Activated naive CD8-positive, alpha-beta T cell treated with anti-CD3 and anti-CD28 coated beads for 36 hours (primary cell): ENCODE measurements at regions not wholly inside any gene's neighbourhood (a gene's known extent, or its start where the extent isn't known, plus 50 kb on each side); places are given as distances from the start of the nearest gene placed in this dataset.

ENCODE experiments used
- DNase-seq: peaks from one replicate; pipeline ENCODE4 v3.0.0; 2021
- H3K27ac Mint-ChIP-seq: one replicate; pipeline ENCODE4 v1.8.0; 2022; ENCODE audit warnings: mild to moderate bottlenecking, moderate library complexity, mixed read lengths
- H3K27me3 Mint-ChIP-seq: one replicate; pipeline ENCODE4 v1.8.0; 2022; ENCODE audit warnings: mild to moderate bottlenecking, mixed read lengths
- H3K36me3 Mint-ChIP-seq: one replicate; pipeline ENCODE4 v1.8.0; 2021; ENCODE audit warnings: mild to moderate bottlenecking, mixed read lengths
- H3K4me1 Mint-ChIP-seq: one replicate; pipeline ENCODE4 v1.8.0; 2021; ENCODE audit warnings: mixed read lengths
- H3K4me3 Mint-ChIP-seq: one replicate; pipeline ENCODE4 v1.8.0; 2022; ENCODE audit warnings: mild to moderate bottlenecking, moderate library complexity, mixed read lengths
- H3K9me3 Mint-ChIP-seq: one replicate; pipeline ENCODE4 v1.8.0; 2022; ENCODE audit warnings: mixed read lengths

GRCh38 chr6:168232989-168233874, 86.3 kb downstream of the DACT2 start:
- Mint-ChIP-seq H3K27ac (no peak overlapping the region), H3K4me1 (no peaks in the 10 kb centered on the region), H3K36me3 (no peaks in the 10 kb centered on the region), H3K9me3 (no peaks in the 10 kb centered on the region), H3K27me3 (peaks cover 17% of the 10 kb centered on the region), H3K4me3 (no peak overlapping the region)
- DNase-seq: no peak

- Mint-ChIP-seq H3K27ac (no peak overlapping the region), H3K36me3 (no peaks in the 10 kb centered on the region), H3K9me3 (no peaks in the 10 kb centered on the region), H3K27me3 (peaks cover 19% of the 10 kb centered on the region), H3K4me1 (no peaks in the 10 kb centered on the region), H3K4me3 (no peak overlapping the region)
- no peak for DNase-seq
These were observed 87.0 kb downstream of the DACT2 start for GRCh38 chr6:168232528-168232927.

GRCh38 chr6:168232062-168232461, 87.5 kb downstream of the DACT2 start:
- H3K27ac Mint-ChIP-seq: no peak overlapping the region
- H3K9me3 Mint-ChIP-seq: no peaks in the 10 kb centered on the region
- H3K4me3 Mint-ChIP-seq: no peak overlapping the region
- H3K36me3 Mint-ChIP-seq: no peaks in the 10 kb centered on the region
- DNase-seq: no peak
- H3K4me1 Mint-ChIP-seq: no peaks in the 10 kb centered on the region
- peaks cover 22% of the 10 kb centered on the region for H3K27me3 Mint-ChIP-seq

GRCh38 chr6:168231393-168231957, 88.1 kb downstream of the DACT2 start:
- Mint-ChIP-seq H3K36me3 (no peaks in the 10 kb centered on the region), H3K4me3 (no peak overlapping the region), H3K9me3 (no peaks in the 10 kb centered on the region), H3K27ac (no peak overlapping the region), H3K27me3 (peaks cover 28% of the 10 kb centered on the region), H3K4me1 (no peaks in the 10 kb centered on the region)
- no peak for DNase-seq

GRCh38 chr6:168229368-168229752, 90.2 kb downstream of the DACT2 start:
- peaks cover 30% of the 10 kb centered on the region for H3K27me3 Mint-ChIP-seq
- no peaks in the 10 kb centered on the region for H3K36me3 Mint-ChIP-seq
- H3K27ac Mint-ChIP-seq: no peak overlapping the region
- no peaks in the 10 kb centered on the region for H3K4me1 Mint-ChIP-seq
- H3K9me3 Mint-ChIP-seq: no peaks in the 10 kb centered on the region
- H3K4me3 Mint-ChIP-seq: no peak overlapping the region
- DNase-seq: no peak

- Mint-ChIP-seq H3K4me1 (no peaks in the 10 kb centered on the region), H3K27me3 (peaks cover 30% of the 10 kb centered on the region), H3K27ac (no peak overlapping the region), H3K9me3 (no peaks in the 10 kb centered on the region), H3K4me3 (no peak overlapping the region), H3K36me3 (no peaks in the 10 kb centered on the region)
- no peak for DNase-seq
These were observed 90.8 kb downstream of the DACT2 start for GRCh38 chr6:168228676-168229367.

GRCh38 chr6:168227840-168228239, 91.7 kb downstream of the DACT2 start:
- no peaks in the 10 kb centered on the region for H3K36me3 Mint-ChIP-seq
- H3K4me1 Mint-ChIP-seq: no peaks in the 10 kb centered on the region
- H3K4me3 Mint-ChIP-seq: no peak overlapping the region
- DNase-seq: no peak
- H3K9me3 Mint-ChIP-seq: no peaks in the 10 kb centered on the region
- H3K27ac Mint-ChIP-seq: no peak overlapping the region
- peaks cover 30% of the 10 kb centered on the region for H3K27me3 Mint-ChIP-seq

GRCh38 chr6:168226902-168227318, 92.7 kb downstream of the DACT2 start:
- DNase-seq: no peak
- no peak overlapping the region for H3K4me3 Mint-ChIP-seq
- peaks cover 30% of the 10 kb centered on the region for H3K27me3 Mint-ChIP-seq
- no peaks in the 10 kb centered on the region for H3K36me3 Mint-ChIP-seq
- no peak overlapping the region for H3K27ac Mint-ChIP-seq
- H3K4me1 Mint-ChIP-seq: no peaks in the 10 kb centered on the region
- no peaks in the 10 kb centered on the region for H3K9me3 Mint-ChIP-seq

GRCh38 chr6:168226061-168226752, 93.4 kb downstream of the DACT2 start:
- no peak for DNase-seq
- Mint-ChIP-seq H3K4me3 (no peak overlapping the region), H3K27me3 (peaks cover 30% of the 10 kb centered on the region), H3K4me1 (no peaks in the 10 kb centered on the region), H3K27ac (no peak overlapping the region), H3K36me3 (no peaks in the 10 kb centered on the region), H3K9me3 (no peaks in the 10 kb centered on the region)

GRCh38 chr6:168225471-168225911, 94.1 kb downstream of the DACT2 start:
- no peaks in the 10 kb centered on the region for H3K36me3 Mint-ChIP-seq
- no peaks in the 10 kb centered on the region for H3K9me3 Mint-ChIP-seq
- H3K4me1 Mint-ChIP-seq: no peaks in the 10 kb centered on the region
- H3K27me3 Mint-ChIP-seq: peaks cover 23% of the 10 kb centered on the region
- no peak overlapping the region for H3K27ac Mint-ChIP-seq
- H3K4me3 Mint-ChIP-seq: no peak overlapping the region
- no peak for DNase-seq

GRCh38 chr6:168223755-168224154, 95.8 kb downstream of the DACT2 start:
- DNase-seq: no peak
- H3K36me3 Mint-ChIP-seq: no peaks in the 10 kb centered on the region
- H3K4me1 Mint-ChIP-seq: no peaks in the 10 kb centered on the region
- no peak overlapping the region for H3K4me3 Mint-ChIP-seq
- no peaks in the 10 kb centered on the region for H3K9me3 Mint-ChIP-seq
- H3K27ac Mint-ChIP-seq: no peak overlapping the region
- peaks cover 19% of the 10 kb centered on the region for H3K27me3 Mint-ChIP-seq

GRCh38 chr6:168223150-168223549, 96.4 kb downstream of the DACT2 start:
- peaks cover 16% of the 10 kb centered on the region for H3K27me3 Mint-ChIP-seq
- no peaks in the 10 kb centered on the region for H3K4me1 Mint-ChIP-seq
- no peaks in the 10 kb centered on the region for H3K36me3 Mint-ChIP-seq
- no peak for DNase-seq
- H3K27ac Mint-ChIP-seq: no peak overlapping the region
- no peak overlapping the region for H3K4me3 Mint-ChIP-seq
- H3K9me3 Mint-ChIP-seq: no peaks in the 10 kb centered on the region

GRCh38 chr6:168222115-168223043, 97.2 kb downstream of the DACT2 start:
- Mint-ChIP-seq H3K4me3 (no peak overlapping the region), H3K36me3 (no peaks in the 10 kb centered on the region), H3K27me3 (peaks cover 14% of the 10 kb centered on the region), H3K27ac (no peak overlapping the region), H3K9me3 (no peaks in the 10 kb centered on the region), H3K4me1 (no peaks in the 10 kb centered on the region)
- DNase-seq: no peak

GRCh38 chr6:168221497-168222079, 98.0 kb downstream of the DACT2 start:
- Mint-ChIP-seq H3K27me3 (peaks cover 7% of the 10 kb centered on the region), H3K27ac (no peak overlapping the region), H3K4me3 (no peak overlapping the region), H3K9me3 (no peaks in the 10 kb centered on the region), H3K4me1 (no peaks in the 10 kb centered on the region), H3K36me3 (no peaks in the 10 kb centered on the region)
- no peak for DNase-seq
